Inflammatory macrophage treated with lipopolysaccharide for 1 hour (primary cell): ENCODE measurements at regions not wholly inside any gene's neighbourhood (a gene's known extent, or its start where the extent isn't known, plus 50 kb on each side); places are given as distances from the start of the nearest gene placed in this dataset.

Experiments used
- DNase-seq, 2 donors: peaks; one replicate each; pipeline ENCODE4 v3.0.0-alpha.2; 2020 to 2022

- no peak for DNase-seq
These were observed 1349.6 kb upstream of the FLRT2 start for GRCh38 chr14:84180336-84180735.

- DNase-seq: no peak
These were observed 1348.9 kb upstream of the FLRT2 start for GRCh38 chr14:84181072-84181471.

- no peak for DNase-seq
These were observed 1334.4 kb upstream of the FLRT2 start for GRCh38 chr14:84195514-84195913.

- DNase-seq: no peak
These were observed 1332.2 kb upstream of the FLRT2 start for GRCh38 chr14:84197704-84198103.

- DNase-seq: no peak
These were observed 1327.5 kb upstream of the FLRT2 start for GRCh38 chr14:84202486-84202885.

GRCh38 chr14:84203896-84204295 lies 1326.0 kb upstream of the FLRT2 start:
- no peak for DNase-seq

GRCh38 chr14:84208451-84208850 lies 1321.5 kb upstream of the FLRT2 start:
- no peak for DNase-seq

- no peak for DNase-seq
These were observed 1320.9 kb upstream of the FLRT2 start for GRCh38 chr14:84209031-84209430.

- no peak for DNase-seq
These were observed 1312.9 kb upstream of the FLRT2 start for GRCh38 chr14:84217066-84217465.

GRCh38 chr14:84225268-84225667 lies 1304.7 kb upstream of the FLRT2 start:
- DNase-seq: no peak

GRCh38 chr14:84228702-84229101 lies 1301.2 kb upstream of the FLRT2 start:
- no peak for DNase-seq

- DNase-seq: no peak
These were observed 1295.7 kb upstream of the FLRT2 start for GRCh38 chr14:84234281-84234680.

GRCh38 chr14:84236290-84236689 lies 1293.7 kb upstream of the FLRT2 start:
- no peak for DNase-seq

GRCh38 chr14:84237881-84238280 lies 1292.1 kb upstream of the FLRT2 start:
- no peak for DNase-seq

GRCh38 chr14:84247693-84248092 lies 1282.3 kb upstream of the FLRT2 start:
- DNase-seq: no peak

- DNase-seq: no peak
These were observed 1279.1 kb upstream of the FLRT2 start for GRCh38 chr14:84250893-84251292.

- no peak for DNase-seq
These were observed 1278.4 kb upstream of the FLRT2 start for GRCh38 chr14:84251411-84252115.

- no peak for DNase-seq
These were observed 1277.2 kb upstream of the FLRT2 start for GRCh38 chr14:84252706-84253105.

GRCh38 chr14:84253326-84253725 lies 1276.6 kb upstream of the FLRT2 start:
- no peak for DNase-seq

- DNase-seq: no peak
These were observed 1275.7 kb upstream of the FLRT2 start for GRCh38 chr14:84254290-84254689.

- no peak for DNase-seq
These were observed 1267.0 kb upstream of the FLRT2 start for GRCh38 chr14:84262932-84263331.

GRCh38 chr14:84272290-84272721 lies 1257.6 kb upstream of the FLRT2 start:
- DNase-seq: no peak

- no peak for DNase-seq
These were observed 1256.8 kb upstream of the FLRT2 start for GRCh38 chr14:84273181-84273580.

GRCh38 chr14:84282618-84283017 lies 1247.3 kb upstream of the FLRT2 start:
- DNase-seq: no peak

GRCh38 chr14:84288781-84289180 lies 1241.2 kb upstream of the FLRT2 start:
- DNase-seq: no peak
